ENCODE measurements at regions not wholly inside any gene's neighbourhood (a gene's known extent, or its start where the extent isn't known, plus 50 kb on each side); places are given as distances from the start of the nearest gene placed in this dataset.

GRCh38 chr12:123037791-123038190, 57.3 kb downstream of the ARL6IP4 start (continued):
- TF ChIP-seq, protein P1, sequence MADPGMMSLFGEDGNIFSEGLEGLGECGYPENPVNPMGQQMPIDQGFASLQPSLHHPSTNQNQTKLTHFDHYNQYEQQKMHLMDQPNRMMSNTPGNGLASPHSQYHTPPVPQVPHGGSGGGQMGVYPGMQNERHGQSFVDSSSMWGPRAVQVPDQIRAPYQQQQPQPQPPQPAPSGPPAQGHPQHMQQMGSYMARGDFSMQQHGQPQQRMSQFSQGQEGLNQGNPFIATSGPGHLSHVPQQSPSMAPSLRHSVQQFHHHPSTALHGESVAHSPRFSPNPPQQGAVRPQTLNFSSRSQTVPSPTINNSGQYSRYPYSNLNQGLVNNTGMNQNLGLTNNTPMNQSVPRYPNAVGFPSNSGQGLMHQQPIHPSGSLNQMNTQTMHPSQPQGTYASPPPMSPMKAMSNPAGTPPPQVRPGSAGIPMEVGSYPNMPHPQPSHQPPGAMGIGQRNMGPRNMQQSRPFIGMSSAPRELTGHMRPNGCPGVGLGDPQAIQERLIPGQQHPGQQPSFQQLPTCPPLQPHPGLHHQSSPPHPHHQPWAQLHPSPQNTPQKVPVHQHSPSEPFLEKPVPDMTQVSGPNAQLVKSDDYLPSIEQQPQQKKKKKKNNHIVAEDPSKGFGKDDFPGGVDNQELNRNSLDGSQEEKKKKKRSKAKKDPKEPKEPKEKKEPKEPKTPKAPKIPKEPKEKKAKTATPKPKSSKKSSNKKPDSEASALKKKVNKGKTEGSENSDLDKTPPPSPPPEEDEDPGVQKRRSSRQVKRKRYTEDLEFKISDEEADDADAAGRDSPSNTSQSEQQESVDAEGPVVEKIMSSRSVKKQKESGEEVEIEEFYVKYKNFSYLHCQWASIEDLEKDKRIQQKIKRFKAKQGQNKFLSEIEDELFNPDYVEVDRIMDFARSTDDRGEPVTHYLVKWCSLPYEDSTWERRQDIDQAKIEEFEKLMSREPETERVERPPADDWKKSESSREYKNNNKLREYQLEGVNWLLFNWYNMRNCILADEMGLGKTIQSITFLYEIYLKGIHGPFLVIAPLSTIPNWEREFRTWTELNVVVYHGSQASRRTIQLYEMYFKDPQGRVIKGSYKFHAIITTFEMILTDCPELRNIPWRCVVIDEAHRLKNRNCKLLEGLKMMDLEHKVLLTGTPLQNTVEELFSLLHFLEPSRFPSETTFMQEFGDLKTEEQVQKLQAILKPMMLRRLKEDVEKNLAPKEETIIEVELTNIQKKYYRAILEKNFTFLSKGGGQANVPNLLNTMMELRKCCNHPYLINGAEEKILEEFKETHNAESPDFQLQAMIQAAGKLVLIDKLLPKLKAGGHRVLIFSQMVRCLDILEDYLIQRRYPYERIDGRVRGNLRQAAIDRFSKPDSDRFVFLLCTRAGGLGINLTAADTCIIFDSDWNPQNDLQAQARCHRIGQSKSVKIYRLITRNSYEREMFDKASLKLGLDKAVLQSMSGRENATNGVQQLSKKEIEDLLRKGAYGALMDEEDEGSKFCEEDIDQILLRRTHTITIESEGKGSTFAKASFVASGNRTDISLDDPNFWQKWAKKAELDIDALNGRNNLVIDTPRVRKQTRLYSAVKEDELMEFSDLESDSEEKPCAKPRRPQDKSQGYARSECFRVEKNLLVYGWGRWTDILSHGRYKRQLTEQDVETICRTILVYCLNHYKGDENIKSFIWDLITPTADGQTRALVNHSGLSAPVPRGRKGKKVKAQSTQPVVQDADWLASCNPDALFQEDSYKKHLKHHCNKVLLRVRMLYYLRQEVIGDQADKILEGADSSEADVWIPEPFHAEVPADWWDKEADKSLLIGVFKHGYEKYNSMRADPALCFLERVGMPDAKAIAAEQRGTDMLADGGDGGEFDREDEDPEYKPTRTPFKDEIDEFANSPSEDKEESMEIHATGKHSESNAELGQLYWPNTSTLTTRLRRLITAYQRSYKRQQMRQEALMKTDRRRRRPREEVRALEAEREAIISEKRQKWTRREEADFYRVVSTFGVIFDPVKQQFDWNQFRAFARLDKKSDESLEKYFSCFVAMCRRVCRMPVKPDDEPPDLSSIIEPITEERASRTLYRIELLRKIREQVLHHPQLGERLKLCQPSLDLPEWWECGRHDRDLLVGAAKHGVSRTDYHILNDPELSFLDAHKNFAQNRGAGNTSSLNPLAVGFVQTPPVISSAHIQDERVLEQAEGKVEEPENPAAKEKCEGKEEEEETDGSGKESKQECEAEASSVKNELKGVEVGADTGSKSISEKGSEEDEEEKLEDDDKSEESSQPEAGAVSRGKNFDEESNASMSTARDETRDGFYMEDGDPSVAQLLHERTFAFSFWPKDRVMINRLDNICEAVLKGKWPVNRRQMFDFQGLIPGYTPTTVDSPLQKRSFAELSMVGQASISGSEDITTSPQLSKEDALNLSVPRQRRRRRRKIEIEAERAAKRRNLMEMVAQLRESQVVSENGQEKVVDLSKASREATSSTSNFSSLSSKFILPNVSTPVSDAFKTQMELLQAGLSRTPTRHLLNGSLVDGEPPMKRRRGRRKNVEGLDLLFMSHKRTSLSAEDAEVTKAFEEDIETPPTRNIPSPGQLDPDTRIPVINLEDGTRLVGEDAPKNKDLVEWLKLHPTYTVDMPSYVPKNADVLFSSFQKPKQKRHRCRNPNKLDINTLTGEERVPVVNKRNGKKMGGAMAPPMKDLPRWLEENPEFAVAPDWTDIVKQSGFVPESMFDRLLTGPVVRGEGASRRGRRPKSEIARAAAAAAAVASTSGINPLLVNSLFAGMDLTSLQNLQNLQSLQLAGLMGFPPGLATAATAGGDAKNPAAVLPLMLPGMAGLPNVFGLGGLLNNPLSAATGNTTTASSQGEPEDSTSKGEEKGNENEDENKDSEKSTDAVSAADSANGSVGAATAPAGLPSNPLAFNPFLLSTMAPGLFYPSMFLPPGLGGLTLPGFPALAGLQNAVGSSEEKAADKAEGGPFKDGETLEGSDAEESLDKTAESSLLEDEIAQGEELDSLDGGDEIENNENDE (IDR thresholded peaks at IDR 0.05; ENCODE audit: insufficient replicate concordance, low read length), result no peak
- TF ChIP-seq CREB1 (IDR thresholded peaks at IDR 0.05) (no peak), TAF1 (IDR thresholded peaks at IDR 0.05; ENCODE audit: low read depth, low read length) (no peak), TAF7 (optimal IDR thresholded peaks at IDR 0.05; ENCODE audit: borderline replicate concordance, low read depth, low read length) (no peak), CHD1 (IDR thresholded peaks at IDR 0.05; ENCODE audit: low read depth, low read length) (no peak), TCF12 (IDR thresholded peaks at IDR 0.05; ENCODE audit: low read depth, low read length) (no peak)
